LNCAP (cell line): ENCODE measurements at regions not wholly inside any gene's neighbourhood (a gene's known extent, or its start where the extent isn't known, plus 50 kb on each side); places are given as distances from the start of the nearest gene placed in this dataset.

Source experiments
- TF ChIP-seq, protein P1 (sequence below): fragments of 450-650 bp; IDR thresholded peaks from 2 replicates; pipeline ENCODE4 v1.5.1; 2017; ENCODE audit warnings: mild to moderate bottlenecking

DNA sequence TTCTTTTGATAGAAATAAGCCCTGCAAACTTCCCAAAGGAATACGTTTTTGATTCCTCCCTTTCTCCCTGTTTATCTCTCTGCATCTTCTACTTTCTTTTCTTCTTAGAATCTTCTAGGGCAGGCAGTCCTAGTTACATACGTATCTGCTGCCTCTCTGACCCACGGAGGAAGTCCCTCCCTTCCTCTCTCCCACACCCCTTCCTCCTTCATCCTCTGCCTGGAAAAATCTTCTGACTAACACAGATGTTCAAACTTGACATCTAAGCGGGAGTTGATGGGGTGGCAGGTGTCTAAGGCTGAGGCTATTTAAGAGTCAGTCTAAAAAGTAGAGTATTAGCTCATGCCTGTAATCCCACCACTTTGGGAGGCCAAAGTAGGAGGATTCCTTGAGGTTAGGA lies 88.6 kb downstream of the MAP1LC3B2 start:
- TF ChIP-seq, protein P1, sequence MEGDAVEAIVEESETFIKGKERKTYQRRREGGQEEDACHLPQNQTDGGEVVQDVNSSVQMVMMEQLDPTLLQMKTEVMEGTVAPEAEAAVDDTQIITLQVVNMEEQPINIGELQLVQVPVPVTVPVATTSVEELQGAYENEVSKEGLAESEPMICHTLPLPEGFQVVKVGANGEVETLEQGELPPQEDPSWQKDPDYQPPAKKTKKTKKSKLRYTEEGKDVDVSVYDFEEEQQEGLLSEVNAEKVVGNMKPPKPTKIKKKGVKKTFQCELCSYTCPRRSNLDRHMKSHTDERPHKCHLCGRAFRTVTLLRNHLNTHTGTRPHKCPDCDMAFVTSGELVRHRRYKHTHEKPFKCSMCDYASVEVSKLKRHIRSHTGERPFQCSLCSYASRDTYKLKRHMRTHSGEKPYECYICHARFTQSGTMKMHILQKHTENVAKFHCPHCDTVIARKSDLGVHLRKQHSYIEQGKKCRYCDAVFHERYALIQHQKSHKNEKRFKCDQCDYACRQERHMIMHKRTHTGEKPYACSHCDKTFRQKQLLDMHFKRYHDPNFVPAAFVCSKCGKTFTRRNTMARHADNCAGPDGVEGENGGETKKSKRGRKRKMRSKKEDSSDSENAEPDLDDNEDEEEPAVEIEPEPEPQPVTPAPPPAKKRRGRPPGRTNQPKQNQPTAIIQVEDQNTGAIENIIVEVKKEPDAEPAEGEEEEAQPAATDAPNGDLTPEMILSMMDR: no peak

DNA sequence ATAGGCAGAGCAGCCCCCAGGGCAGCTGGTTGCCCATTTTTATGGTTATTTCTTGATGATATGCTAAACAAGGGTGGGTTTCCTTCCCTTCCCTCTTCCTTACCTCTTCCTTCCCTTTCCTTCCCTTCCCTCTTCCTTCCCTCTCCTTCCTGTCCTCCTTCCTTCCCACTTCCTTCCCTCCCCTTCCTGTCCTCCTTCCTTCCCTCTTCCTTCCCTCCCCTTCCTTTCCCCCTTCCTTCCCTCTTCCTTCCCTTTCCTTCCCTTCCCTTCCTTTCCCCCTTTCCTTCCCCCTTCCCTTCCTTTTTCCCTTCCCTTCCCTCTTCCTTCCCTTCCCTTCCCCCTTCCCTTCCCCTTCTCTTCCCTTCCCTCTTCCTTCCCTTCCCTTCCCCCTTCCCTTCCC lies 87.7 kb downstream of the MAP1LC3B2 start:
- TF ChIP-seq, protein P1: no peak

DNA sequence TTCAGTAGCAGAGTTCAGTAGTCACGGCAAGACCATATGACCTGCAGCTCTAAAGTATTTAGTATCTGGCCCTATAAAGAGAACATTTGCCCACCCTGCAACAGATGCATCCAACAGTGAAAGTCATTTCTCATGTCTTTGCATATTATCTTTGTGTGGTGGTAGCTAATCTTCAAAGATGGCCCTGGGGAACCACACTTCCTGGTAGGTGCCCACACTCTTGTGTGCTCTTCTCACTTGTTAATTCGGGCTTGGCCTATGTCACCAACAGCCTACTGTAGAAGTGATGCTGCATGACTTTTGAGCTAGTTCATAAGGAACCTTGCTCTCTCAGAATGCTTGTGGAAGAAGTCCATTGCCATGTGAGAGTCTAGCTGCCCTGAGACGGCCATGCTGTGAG lies 85.6 kb downstream of the MAP1LC3B2 start:
- TF ChIP-seq, protein P1: no peak

DNA sequence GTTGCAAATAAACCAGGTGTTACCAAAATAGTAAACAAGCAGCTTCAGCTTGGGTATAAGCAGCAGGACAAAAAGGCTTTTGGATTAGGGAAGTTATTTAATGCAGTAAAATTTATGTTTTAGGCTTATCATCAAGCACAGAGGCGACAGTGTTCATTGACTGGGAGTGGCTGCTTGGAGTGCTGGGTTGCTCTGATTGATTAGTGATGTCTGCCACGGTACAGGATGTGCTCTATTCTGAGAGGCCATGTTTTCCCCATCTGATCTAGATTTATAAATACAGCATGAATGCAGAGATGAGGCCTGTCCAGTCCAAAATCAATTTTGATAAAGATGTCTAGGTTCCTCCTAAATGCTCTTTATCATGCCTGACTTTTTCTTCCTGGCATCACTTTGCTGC lies 83.5 kb downstream of the MAP1LC3B2 start:
- TF ChIP-seq, protein P1: no peak

DNA sequence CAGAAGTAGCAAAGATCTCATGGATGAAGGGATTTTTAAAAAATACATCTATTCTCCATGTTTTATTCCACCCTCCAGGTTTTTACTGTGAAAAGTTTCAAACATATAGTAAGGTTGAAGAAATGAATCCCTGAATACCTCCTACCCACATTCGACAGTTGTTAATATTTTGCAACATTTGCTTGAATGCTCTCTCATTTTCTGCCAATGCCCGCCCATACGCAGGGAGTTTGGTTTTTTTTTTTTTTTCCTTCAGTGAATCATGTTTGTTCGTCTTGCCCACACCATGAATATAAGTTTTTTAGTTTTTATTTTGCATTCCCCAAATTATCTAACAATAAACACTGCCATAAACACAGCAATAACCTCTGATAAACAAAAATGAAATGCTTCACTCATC lies 82.9 kb downstream of the MAP1LC3B2 start:
- TF ChIP-seq, protein P1: no peak

DNA sequence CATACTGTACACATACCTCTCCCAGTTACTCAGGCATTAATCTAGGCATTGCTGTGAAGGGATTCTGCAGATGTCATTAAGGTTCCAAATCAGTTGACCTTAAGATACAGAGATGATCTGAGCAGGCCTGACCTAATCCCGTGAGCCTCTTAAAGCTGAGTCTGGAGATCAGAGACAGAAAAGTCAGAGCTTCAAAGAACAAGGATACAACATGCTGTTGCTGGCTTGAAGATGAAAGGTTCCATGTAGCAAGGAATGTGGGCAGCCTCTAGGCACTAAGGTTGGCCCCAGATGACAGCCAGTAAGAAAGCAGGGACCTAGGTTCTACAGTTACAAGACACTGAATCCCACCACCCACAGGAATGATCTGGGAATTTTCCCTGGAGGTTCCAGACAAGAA lies 81.1 kb downstream of the MAP1LC3B2 start:
- TF ChIP-seq, protein P1: no peak

DNA sequence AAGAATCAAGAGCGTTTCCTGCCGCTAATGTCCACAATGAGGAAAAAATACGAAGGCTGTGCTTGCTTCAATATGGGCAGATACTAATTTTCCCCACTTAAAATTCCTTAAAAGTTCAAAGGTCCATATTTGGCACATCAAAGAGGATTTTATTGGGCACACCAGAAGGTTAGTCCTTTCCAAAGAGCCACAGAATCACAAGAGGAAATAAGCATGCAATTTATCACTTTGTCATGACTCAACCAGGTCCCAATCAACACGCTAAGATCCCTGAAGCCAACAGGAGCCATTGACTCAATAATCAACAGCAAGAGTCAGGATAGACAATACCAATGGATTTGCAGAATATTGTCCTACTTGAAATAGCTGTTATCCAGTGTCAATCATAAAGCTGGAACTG lies 80.6 kb downstream of the MAP1LC3B2 start:
- TF ChIP-seq, protein P1: no peak

DNA sequence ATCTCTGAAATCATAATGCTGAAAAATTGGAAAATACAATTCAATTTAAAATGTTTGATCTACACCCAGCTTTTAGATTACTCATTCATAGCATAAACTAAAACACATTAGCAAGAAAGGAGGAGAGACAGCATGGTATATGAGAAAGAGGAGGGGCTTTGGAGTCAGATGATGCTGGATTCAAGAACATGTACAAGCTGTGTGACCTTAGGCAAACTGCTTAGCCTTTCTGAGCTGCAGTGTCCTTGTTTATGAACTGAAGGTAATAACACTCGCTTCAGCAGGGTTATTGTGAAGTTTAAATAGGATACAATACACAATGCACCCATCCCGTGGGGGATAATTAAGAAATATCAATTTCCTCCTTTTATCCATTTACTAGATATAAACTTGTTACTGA lies 79.2 kb downstream of the MAP1LC3B2 start:
- TF ChIP-seq, protein P1: no peak
